Ishikawa (cell line): ENCODE measurements at regions not wholly inside any gene's neighbourhood (a gene's known extent, or its start where the extent isn't known, plus 50 kb on each side); places are given as distances from the start of the nearest gene placed in this dataset.

ENCODE experiments used
- CEBPB ChIP-seq: IDR thresholded peaks from 2 replicates; pipeline ENCODE4 v1.6.1; 2012
- CREB1 ChIP-seq: IDR thresholded peaks from 2 replicates; pipeline ENCODE4 v1.6.1; 2012; ENCODE audit warnings: low read depth
- EGR1 ChIP-seq: IDR thresholded peaks from 2 replicates; pipeline ENCODE4 v1.6.1; 2012
- EP300 ChIP-seq: IDR thresholded peaks from 2 replicates; pipeline ENCODE4 v1.6.1; 2012; ENCODE audit warnings: borderline replicate concordance
- FOXM1 ChIP-seq: IDR thresholded peaks from 2 replicates; pipeline ENCODE4 v1.6.1; 2012; ENCODE audit warnings: low read depth, borderline replicate concordance
- MAX ChIP-seq: IDR thresholded peaks from 2 replicates; pipeline ENCODE4 v1.6.1; 2012
- NFIC ChIP-seq: IDR thresholded peaks from 2 replicates; pipeline ENCODE4 v1.6.1; 2012
- RAD21 ChIP-seq: IDR thresholded peaks from 2 replicates; pipeline ENCODE4 v1.6.1; 2012; ENCODE audit warnings: low read depth
- REST ChIP-seq: IDR thresholded peaks from 2 replicates; pipeline ENCODE4 v1.6.1; 2012; ENCODE audit warnings: low read depth, mild to moderate bottlenecking
- TAF1 ChIP-seq: IDR thresholded peaks from 2 replicates; pipeline ENCODE4 v1.6.1; 2012; ENCODE audit warnings: low read depth, mild to moderate bottlenecking
- TCF12 ChIP-seq: IDR thresholded peaks from 2 replicates; pipeline ENCODE4 v1.6.1; 2012; ENCODE audit warnings: low read depth
- TEAD4 ChIP-seq: IDR thresholded peaks from 2 replicates; pipeline ENCODE4 v1.6.1; 2012
- USF1 ChIP-seq: IDR thresholded peaks from 2 replicates; pipeline ENCODE4 v1.6.1; 2012
- YY1 ChIP-seq: IDR thresholded peaks from 2 replicates; pipeline ENCODE4 v1.6.1; 2012; ENCODE audit warnings: low read depth

- TF ChIP-seq NFIC (no peak), TEAD4 (no peak), FOXM1 (no peak), RAD21 (no peak), MAX (no peak), TAF1 (no peak), EP300 (no peak), USF1 (no peak), CREB1 (no peak), CEBPB (no peak), YY1 (no peak), REST (no peak), EGR1 (no peak), TCF12 (no peak)
Observed at GRCh38 chr18:73733376-73733775, 414.3 kb downstream of the FBXO15 start.
